OCI-LY3 (cell line): ENCODE measurements at regions not wholly inside any gene's neighbourhood (a gene's known extent, or its start where the extent isn't known, plus 50 kb on each side); places are given as distances from the start of the nearest gene placed in this dataset.
A peak's percentile ranks its signal among the peaks of the same experiment; 100 is the strongest.

Experiments
- H2AFZ ChIP-seq: fragments of 200-600, 300-600 bp; shearing (Covaris generic); 2 replicates; pipeline ENCODE4 v1.6.0; 2014; ENCODE audit warnings: antibody characterized with exemption, low read depth, low read length
- H3K27ac ChIP-seq: fragments of 200-600, 300-600 bp; sonication (generic); 2 replicates; pipeline ENCODE4 v1.5.1; 2014; ENCODE audit warnings: mild to moderate bottlenecking, low read length, moderate library complexity, mixed read lengths
- H3K27me3 ChIP-seq: fragments of 200-600, 300-600 bp; sonication (generic); 2 replicates; pipeline ENCODE4 v1.6.1; 2014; ENCODE audit warnings: low read depth, low read length, mixed read lengths
- H3K36me3 ChIP-seq: fragments of 200-600, 300-600 bp; sonication (generic); replicated peaks from 2 replicates; pipeline ENCODE3; 2014; ENCODE audit warnings: low read depth, low read length, mixed read lengths
- H3K4me1 ChIP-seq: fragments of 300-600, 200-600 bp; sonication (generic); 2 replicates; pipeline ENCODE4 v1.6.1; 2014; ENCODE audit warnings: low read length, mixed read lengths
- H3K4me2 ChIP-seq: fragments of 200-600, 300-600 bp; sonication (generic); 2 replicates; pipeline ENCODE4 v1.6.1; 2014; ENCODE audit warnings: low read length, mixed read lengths
- H3K4me3 ChIP-seq: fragments of 300-600, 200-600 bp; sonication (generic); 2 replicates; pipeline ENCODE4 v1.5.1; 2014; ENCODE audit warnings: antibody characterized with exemption, mild to moderate bottlenecking, low read length, moderate library complexity
- H3K79me2 ChIP-seq: fragments of 300-600, 200-600 bp; shearing (Covaris generic); 2 replicates; pipeline ENCODE4 v1.6.1; 2014; ENCODE audit warnings: mild to moderate bottlenecking, low read length, mixed read lengths
- H3K9ac ChIP-seq: fragments of 300-600, 200-600 bp; shearing (Covaris generic); 2 replicates; pipeline ENCODE4 v1.6.0; 2014; ENCODE audit warnings: mild to moderate bottlenecking, low read length, moderate library complexity
- H3K9me3 ChIP-seq: fragments of 200-600, 300-600 bp; shearing (Covaris generic); 2 replicates; pipeline ENCODE4 v1.6.1; 2014; ENCODE audit warnings: low read length, mixed read lengths; ENCODE audit not compliant: insufficient read depth
- H4K20me1 ChIP-seq: fragments of 200-600, 300-600 bp; sonication (generic); 2 replicates; pipeline ENCODE4 v1.6.1; 2016; ENCODE audit warnings: low read length, mixed read lengths; ENCODE audit not compliant: insufficient read depth
- CTCF ChIP-seq: fragments of 200-600, 300-600 bp; sonication (generic); IDR thresholded peaks from 2 replicates; pipeline ENCODE4 v1.5.1; 2014; ENCODE audit warnings: antibody characterized with exemption, low read length, low read depth
- EZH2phosphoT487 ChIP-seq: fragments of 200-600 bp; shearing (Covaris generic); IDR thresholded peaks from 2 replicates; pipeline ENCODE4 v1.6.1; 2018; ENCODE audit warnings: antibody characterized with exemption, mixed run types, low read depth

DNA sequence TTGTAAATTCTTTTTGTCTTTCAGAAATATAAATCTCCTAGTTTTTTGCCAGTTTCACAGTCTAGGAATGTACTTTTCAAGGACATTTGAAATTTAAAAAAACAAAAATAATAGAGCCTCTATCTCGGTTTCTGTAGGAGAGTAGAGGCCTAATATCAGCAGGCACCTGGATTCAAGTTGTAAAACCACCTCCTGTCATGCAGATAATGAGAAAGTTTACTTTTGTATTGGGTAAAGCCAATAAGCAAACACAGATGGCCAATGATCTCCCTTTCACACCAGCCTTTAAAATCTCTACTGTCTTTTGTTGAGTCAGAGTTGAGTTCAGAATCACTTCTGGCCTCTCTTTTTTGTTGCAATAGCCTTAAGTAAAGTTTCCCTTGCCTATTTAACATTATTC is 1499.9 kb downstream of the PCDH18 start:
- Histone ChIP-seq H3K4me2 (no peak overlapping the region), H3K4me1 (no peaks in the 10 kb centered on the region), H3K4me3 (no peak overlapping the region), H2AFZ (peak overlapping the region; percentile 7; the same call in 1 of the 2 replicates), H3K9me3 (no peaks in the 10 kb centered on the region), H3K27me3 (no peaks in the 10 kb centered on the region), H3K36me3 (no peaks in the 10 kb centered on the region), H3K9ac (no peak overlapping the region), H3K79me2 (no peaks in the 10 kb centered on the region), H3K27ac (no peak overlapping the region), H4K20me1 (no peaks in the 10 kb centered on the region)
- TF ChIP-seq CTCF: no peak
- TF ChIP-seq EZH2phosphoT487: no peak

DNA sequence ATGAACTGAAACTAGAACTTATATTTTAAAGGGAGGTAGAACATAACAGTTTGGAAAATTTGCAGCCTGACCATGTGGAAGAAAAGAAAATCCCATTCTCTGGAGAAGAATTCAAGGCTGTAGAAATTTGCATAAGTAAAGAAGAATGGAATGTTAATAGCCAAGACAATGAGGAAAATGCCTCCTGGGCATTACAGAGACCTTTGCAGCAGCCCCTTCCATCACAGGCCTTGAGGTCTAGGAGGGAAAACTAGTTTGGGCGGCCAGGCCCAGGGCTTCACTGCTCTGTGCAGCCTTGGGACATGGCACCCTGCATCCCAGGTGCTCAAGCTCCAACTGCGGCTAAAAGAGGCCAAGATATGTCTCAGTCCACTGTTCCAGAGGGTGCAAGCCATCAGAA is 1506.8 kb downstream of the PCDH18 start:
- Histone ChIP-seq H3K79me2 (no peaks in the 10 kb centered on the region), H3K9me3 (no peaks in the 10 kb centered on the region), H3K27me3 (no peaks in the 10 kb centered on the region), H3K9ac (no peak overlapping the region), H2AFZ (no peak overlapping the region), H3K4me2 (no peak overlapping the region), H4K20me1 (no peaks in the 10 kb centered on the region), H3K4me1 (no peaks in the 10 kb centered on the region), H3K36me3 (no peaks in the 10 kb centered on the region), H3K4me3 (no peak overlapping the region), H3K27ac (no peak overlapping the region)
- TF ChIP-seq EZH2phosphoT487 (no peak), CTCF (no peak)

- H2AFZ ChIP-seq: no peak overlapping the region
- no peaks in the 10 kb centered on the region for H4K20me1 ChIP-seq
- H3K36me3 ChIP-seq: no peaks in the 10 kb centered on the region
- H3K27me3 ChIP-seq: no peaks in the 10 kb centered on the region
- no peaks in the 10 kb centered on the region for H3K9me3 ChIP-seq
- no peaks in the 10 kb centered on the region for H3K4me1 ChIP-seq
- TF ChIP-seq EZH2phosphoT487 (no peak), CTCF (no peak)
- H3K4me2 ChIP-seq: no peak overlapping the region
- no peak overlapping the region for H3K27ac ChIP-seq
- no peak overlapping the region for H3K9ac ChIP-seq
- no peaks in the 10 kb centered on the region for H3K79me2 ChIP-seq
- H3K4me3 ChIP-seq: no peak overlapping the region
Measured at GRCh38 chr4:136017556-136017955, 1514.7 kb downstream of the PCDH18 start.

- TF ChIP-seq EZH2phosphoT487 (no peak), CTCF (no peak)
- no peak overlapping the region for H2AFZ ChIP-seq
- H3K4me2 ChIP-seq: no peak overlapping the region
- H3K9me3 ChIP-seq: peaks cover 4% of the 10 kb centered on the region
- no peak overlapping the region for H3K4me3 ChIP-seq
- H3K79me2 ChIP-seq: no peaks in the 10 kb centered on the region
- no peaks in the 10 kb centered on the region for H3K4me1 ChIP-seq
- no peaks in the 10 kb centered on the region for H3K36me3 ChIP-seq
- H4K20me1 ChIP-seq: no peaks in the 10 kb centered on the region
- H3K9ac ChIP-seq: no peak overlapping the region
- H3K27me3 ChIP-seq: no peaks in the 10 kb centered on the region
- H3K27ac ChIP-seq: no peak overlapping the region
Measured at GRCh38 chr4:136012220-136012619, 1520.1 kb downstream of the PCDH18 start.
